Neural progenitor cell (in vitro differentiated cells): ENCODE measurements at regions not wholly inside any gene's neighbourhood (a gene's known extent, or its start where the extent isn't known, plus 50 kb on each side); places are given as distances from the start of the nearest gene placed in this dataset.

ENCODE experiments used
- CTCF ChIP-seq: fragments of 200-600 bp; sonication (generic); IDR thresholded peaks from 2 replicates; pipeline ENCODE4 v1.5.1; 2017; ENCODE audit warnings: antibody characterized with exemption, mild to moderate bottlenecking
- EZH2 ChIP-seq: fragments of 200-600 bp; sonication (generic); IDR thresholded peaks from 2 replicates; pipeline ENCODE4 v1.6.1; 2017; ENCODE audit warnings: antibody characterized with exemption, mild to moderate bottlenecking, moderate library complexity
- EZH2phosphoT487 ChIP-seq: fragments of 200-600 bp; sonication (generic); IDR thresholded peaks from 2 replicates; pipeline ENCODE4 v1.6.1; 2017; ENCODE audit warnings: antibody characterized with exemption

- TF ChIP-seq CTCF (no peak), EZH2 (no peak), EZH2phosphoT487 (no peak)
These were observed 1322.7 kb downstream of the UQCRFS1 start for GRCh38 chr19:27890206-27890605.
